ENCODE measurements at regions not wholly inside any gene's neighbourhood (a gene's known extent, or its start where the extent isn't known, plus 50 kb on each side); places are given as distances from the start of the nearest gene placed in this dataset.

DNA sequence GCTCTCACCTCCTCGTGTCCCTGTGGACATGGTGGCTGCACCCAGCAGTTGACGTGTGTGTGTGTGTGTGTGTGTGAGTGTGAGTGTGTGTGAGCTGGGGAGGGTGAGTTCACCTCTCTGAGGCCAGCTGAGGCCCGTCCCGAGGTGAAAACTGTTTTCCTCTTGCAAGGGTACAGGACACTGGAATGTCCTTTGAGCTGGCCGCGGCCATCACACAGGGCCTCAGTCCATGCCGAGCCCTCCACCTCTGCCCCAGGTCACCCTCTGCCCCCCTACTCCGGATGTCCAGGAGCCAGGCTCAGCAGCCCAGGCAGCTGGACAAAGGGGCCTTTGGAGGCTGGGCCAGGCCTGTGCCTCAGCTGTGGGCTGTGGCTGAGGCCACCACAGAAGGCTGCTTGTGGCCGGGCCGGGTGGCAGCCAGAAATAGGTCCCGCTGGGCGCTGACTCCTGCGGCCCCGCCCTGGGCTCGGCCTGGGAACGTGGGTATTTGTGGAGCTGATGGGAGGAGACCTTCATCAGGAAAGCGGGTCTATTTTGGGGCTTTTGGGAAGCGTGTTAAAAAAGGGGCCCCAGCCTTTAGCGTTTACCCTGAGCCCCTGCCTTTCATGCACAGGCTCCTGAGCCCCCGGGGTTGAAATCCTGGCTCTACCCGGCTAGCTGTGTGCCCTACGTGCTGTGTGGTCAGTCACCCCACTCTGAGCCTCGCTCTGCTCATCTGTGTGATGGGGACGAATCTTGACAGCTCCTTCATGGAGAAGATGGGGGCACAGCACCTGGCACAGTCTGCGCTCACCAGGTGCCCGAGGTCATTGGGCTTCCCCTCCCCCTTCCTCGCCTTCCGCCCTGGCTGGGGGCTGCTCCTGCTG lies 75.1 kb upstream of the IER5L start:
- Histone ChIP-seq H3K9me2 (ENCODE audit: insufficient read depth) (no peaks in the 10 kb centered on the region), H3K27me3 (ENCODE audit: insufficient read depth, low read depth) (no peaks in the 10 kb centered on the region), H2AFZ (no peak overlapping the region), H3K36me3 (ENCODE audit: low read depth) (no peaks in the 10 kb centered on the region), H3F3A (ENCODE audit: insufficient read depth, low read depth) (peaks cover 14% of the 10 kb centered on the region; the same call in 1 of the 2 replicates), H3K4me1 (replicated peaks; ENCODE audit: insufficient read depth) (no peaks in the 10 kb centered on the region; the same call in 1 of the 2 replicates), H3K9me3 (ENCODE audit: insufficient read depth, low read depth) (no peaks in the 10 kb centered on the region), H3K79me2 (ENCODE audit: low read depth) (no peaks in the 10 kb centered on the region), H3K4me2 (no peak overlapping the region), H3K27ac (no peak overlapping the region), H3K4me3 (no peak overlapping the region), H4K20me1 (ENCODE audit: insufficient read depth) (no peaks in the 10 kb centered on the region)
- BruUV-seq (replicated peaks) = no TSS peak
- TF ChIP-seq, protein P1, sequence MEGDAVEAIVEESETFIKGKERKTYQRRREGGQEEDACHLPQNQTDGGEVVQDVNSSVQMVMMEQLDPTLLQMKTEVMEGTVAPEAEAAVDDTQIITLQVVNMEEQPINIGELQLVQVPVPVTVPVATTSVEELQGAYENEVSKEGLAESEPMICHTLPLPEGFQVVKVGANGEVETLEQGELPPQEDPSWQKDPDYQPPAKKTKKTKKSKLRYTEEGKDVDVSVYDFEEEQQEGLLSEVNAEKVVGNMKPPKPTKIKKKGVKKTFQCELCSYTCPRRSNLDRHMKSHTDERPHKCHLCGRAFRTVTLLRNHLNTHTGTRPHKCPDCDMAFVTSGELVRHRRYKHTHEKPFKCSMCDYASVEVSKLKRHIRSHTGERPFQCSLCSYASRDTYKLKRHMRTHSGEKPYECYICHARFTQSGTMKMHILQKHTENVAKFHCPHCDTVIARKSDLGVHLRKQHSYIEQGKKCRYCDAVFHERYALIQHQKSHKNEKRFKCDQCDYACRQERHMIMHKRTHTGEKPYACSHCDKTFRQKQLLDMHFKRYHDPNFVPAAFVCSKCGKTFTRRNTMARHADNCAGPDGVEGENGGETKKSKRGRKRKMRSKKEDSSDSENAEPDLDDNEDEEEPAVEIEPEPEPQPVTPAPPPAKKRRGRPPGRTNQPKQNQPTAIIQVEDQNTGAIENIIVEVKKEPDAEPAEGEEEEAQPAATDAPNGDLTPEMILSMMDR (conservative IDR thresholded peaks at IDR 0.05) = no peak
- no peak for TF ChIP-seq EZH2 (IDR thresholded peaks at IDR 0.05; ENCODE audit: low read depth)
- intact Hi-C loops (cut with micrococcal nuclease; ENCODE audit: unreplicated experiment) = no loop called here
- no peak for DNase-seq
- ChIA-PET CTCF (no interaction called here), POLR2A (ENCODE audit: unreplicated experiment) (no interaction called here)

DNA sequence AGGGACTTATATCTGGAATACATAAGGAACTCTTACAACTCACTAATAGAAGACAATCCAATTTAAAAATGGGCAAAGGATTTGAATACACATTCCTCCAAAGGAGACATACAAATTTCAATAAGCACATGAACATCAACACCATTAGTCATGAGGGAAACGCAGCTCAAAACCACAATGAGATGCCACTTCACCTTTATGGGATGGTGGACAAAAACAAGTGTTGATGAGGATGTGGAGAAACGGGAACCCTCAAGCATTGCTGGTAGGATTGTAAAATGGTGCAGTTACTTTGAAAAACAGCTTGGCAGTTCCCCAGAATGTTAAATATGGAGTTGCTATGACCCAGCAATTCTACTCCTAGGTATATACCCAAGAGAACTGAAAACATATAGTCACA lies 72.7 kb upstream of the IER5L start:
- Histone ChIP-seq H3K27ac (no peak overlapping the region), H3F3A (ENCODE audit: insufficient read depth, low read depth) (peaks cover 2% of the 10 kb centered on the region; the same call in 1 of the 2 replicates), H3K36me3 (ENCODE audit: low read depth) (no peaks in the 10 kb centered on the region), H3K9me3 (ENCODE audit: insufficient read depth, low read depth) (no peaks in the 10 kb centered on the region), H3K4me2 (no peak overlapping the region), H3K4me3 (no peak overlapping the region), H4K20me1 (ENCODE audit: insufficient read depth) (no peaks in the 10 kb centered on the region), H3K79me2 (ENCODE audit: low read depth) (no peaks in the 10 kb centered on the region), H3K9me2 (ENCODE audit: insufficient read depth) (no peaks in the 10 kb centered on the region), H3K4me1 (replicated peaks; ENCODE audit: insufficient read depth) (no peaks in the 10 kb centered on the region; the same call in 1 of the 2 replicates), H3K27me3 (ENCODE audit: insufficient read depth, low read depth) (no peaks in the 10 kb centered on the region), H2AFZ (no peak overlapping the region)
- no TSS peak for BruUV-seq (replicated peaks)
- intact Hi-C loops (cut with micrococcal nuclease; ENCODE audit: unreplicated experiment) = no loop called here
- DNase-seq = peak in 1 of 2 experiments; percentile 45
- TF ChIP-seq, protein P1 (conservative IDR thresholded peaks at IDR 0.05) = no peak
- no peak for TF ChIP-seq EZH2 (IDR thresholded peaks at IDR 0.05; ENCODE audit: low read depth)
- CTCF ChIA-PET = no interaction called here
- POLR2A ChIA-PET (ENCODE audit: unreplicated experiment) = interaction anchor here (0.6 kb wide), 1 partner anchor 14 kb away, joined by 3 read pairs; no protein-coding TSS in a partner anchor

DNA sequence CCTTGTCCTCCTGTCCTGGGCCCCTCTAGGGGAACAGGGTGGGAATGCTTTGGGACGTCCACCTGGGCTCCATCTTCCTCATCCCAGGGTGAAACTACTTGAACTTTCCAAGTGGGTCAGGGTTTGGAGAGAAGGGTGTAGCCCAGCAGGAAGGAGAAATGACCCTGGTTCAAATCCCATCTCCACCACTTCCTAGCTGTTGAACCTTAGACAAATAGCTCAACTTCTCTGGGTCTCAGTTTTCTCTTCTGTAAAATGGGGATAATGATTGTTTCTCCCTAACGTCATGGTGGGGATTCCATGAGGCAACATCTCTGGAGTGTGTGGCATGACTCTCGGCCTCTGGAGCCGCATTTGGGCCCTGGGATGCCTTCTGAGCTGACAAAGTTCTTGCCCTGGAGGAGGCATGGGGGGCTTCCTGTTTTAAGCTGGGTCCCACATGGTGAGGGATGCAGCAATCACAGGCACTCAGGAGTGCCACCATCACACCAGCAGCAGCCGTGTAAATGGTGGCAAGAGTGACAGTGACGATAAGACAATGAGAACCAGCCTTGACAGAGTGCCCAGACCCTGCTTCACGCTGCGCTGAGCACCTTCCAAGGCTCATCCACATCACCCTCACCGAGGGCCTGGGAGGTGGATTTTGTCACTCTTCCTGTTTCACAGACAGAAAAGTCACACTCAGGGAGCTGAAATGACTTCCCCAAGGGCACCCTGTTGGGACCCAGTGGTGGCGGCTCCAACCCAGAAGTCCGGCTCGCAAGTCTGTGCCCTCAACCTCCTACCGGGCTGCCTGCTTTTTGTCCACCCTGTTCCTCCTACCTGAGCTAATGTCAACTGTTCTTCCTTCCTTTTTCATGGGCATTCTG lies 69.5 kb upstream of the IER5L start:
- ChIA-PET CTCF (no interaction called here), POLR2A (ENCODE audit: unreplicated experiment) (interaction anchor here (0.6 kb wide), 1 partner anchor 29 kb away, joined by 6 read pairs; no protein-coding TSS in a partner anchor)
- TF ChIP-seq, protein P1 (conservative IDR thresholded peaks at IDR 0.05) = no peak
- no peak for TF ChIP-seq EZH2 (IDR thresholded peaks at IDR 0.05; ENCODE audit: low read depth)
- Histone ChIP-seq H4K20me1 (ENCODE audit: insufficient read depth) (no peaks in the 10 kb centered on the region), H3K4me3 (no peak overlapping the region), H3K27me3 (ENCODE audit: insufficient read depth, low read depth) (no peaks in the 10 kb centered on the region), H3F3A (ENCODE audit: insufficient read depth, low read depth) (no peaks in the 10 kb centered on the region; the same call in 1 of the 2 replicates), H2AFZ (no peak overlapping the region), H3K36me3 (ENCODE audit: low read depth) (no peaks in the 10 kb centered on the region), H3K27ac (no peak overlapping the region), H3K9me3 (ENCODE audit: insufficient read depth, low read depth) (no peaks in the 10 kb centered on the region), H3K79me2 (ENCODE audit: low read depth) (no peaks in the 10 kb centered on the region), H3K4me1 (replicated peaks; ENCODE audit: insufficient read depth) (no peaks in the 10 kb centered on the region; the same call in 1 of the 2 replicates), H3K9me2 (ENCODE audit: insufficient read depth) (no peaks in the 10 kb centered on the region), H3K4me2 (no peak overlapping the region)
- no peak for DNase-seq
- intact Hi-C loops (cut with micrococcal nuclease; ENCODE audit: unreplicated experiment) = no loop called here
- no TSS peak for BruUV-seq (replicated peaks)
